H1 (cell line): ENCODE measurements at regions not wholly inside any gene's neighbourhood (a gene's known extent, or its start where the extent isn't known, plus 50 kb on each side); places are given as distances from the start of the nearest gene placed in this dataset.

Source experiments
- CTCF ChIA-PET: fragments of 300-600 bp; sonication (Branson Sonifier 250); formaldehyde crosslinking; loops from one replicate; lab custom pipeline; 2021; ENCODE audit not compliant: partially characterized antibody; lab: Charles Lee
- POLR2A ChIA-PET: fragments of 300-600 bp; sonication (Branson Sonifier 250); formaldehyde crosslinking; loops from one replicate; lab custom pipeline; 2021; ENCODE audit warnings: inconsistent platforms; ENCODE audit not compliant: partially characterized antibody; lab: Charles Lee
- DNase-seq, 2 experiments: peaks; one replicate each; pipeline versions ENCODE4 v3.0.0 to v3.0.0-alpha.2; 2010 to 2022; ENCODE audit warnings: low spot score in 2 of 2, low read depth in 1 of 2, mixed read lengths in 1 of 2
- FAIRE-seq: peaks from 2 replicates; lab custom pipeline; 2011; peaks lifted over from hg19 to GRCh38; lab: Jason Lieb, UNC
- H2AFZ ChIP-seq: 2 replicates; pipeline ENCODE4 v1.8.1; 2012; ENCODE audit warnings: low read length, inconsistent platforms
- H2AK5ac ChIP-seq: 2 replicates; pipeline ENCODE4 v1.6.1; 2013; ENCODE audit warnings: low read depth, low read length
- H2BK120ac ChIP-seq: replicated peaks from 2 replicates; pipeline ENCODE3; 2013; ENCODE audit warnings: low read depth, low read length, inconsistent platforms
- H2BK12ac ChIP-seq: 2 replicates; pipeline ENCODE4 v1.6.1; 2013; ENCODE audit warnings: low read depth, low read length
- H2BK15ac ChIP-seq: 2 replicates; pipeline ENCODE4 v1.6.1; 2013; ENCODE audit warnings: low read length
- H2BK20ac ChIP-seq: 2 replicates; pipeline ENCODE4 v1.6.1; 2013; ENCODE audit warnings: low read length
- H2BK5ac ChIP-seq: 2 replicates; pipeline ENCODE4 v1.6.1; 2013; ENCODE audit warnings: low read depth, low read length
- H3K14ac ChIP-seq: 2 replicates; pipeline ENCODE4 v1.6.1; 2013; ENCODE audit warnings: inconsistent platforms; ENCODE audit not compliant: insufficient read length
- H3K18ac ChIP-seq: 2 replicates; pipeline ENCODE4 v1.6.1; 2013; ENCODE audit warnings: low read length; ENCODE audit errors: extremely low read depth
- H3K23ac ChIP-seq: 2 replicates; pipeline ENCODE4 v1.6.1; 2013; ENCODE audit warnings: inconsistent platforms; ENCODE audit not compliant: insufficient read length
- H3K23me2 ChIP-seq: 2 replicates; pipeline ENCODE4 v1.6.1; 2013; ENCODE audit warnings: low read depth, low read length
- H3K27ac ChIP-seq: 2 replicates; pipeline ENCODE4 v1.6.1; 2011; ENCODE audit warnings: low read depth, low read length, inconsistent platforms
- H3K27me3 ChIP-seq, 4 experiments: replicated peaks in 1 of 4; 1 replicate in 1 of 4; 2 replicates in 3 of 4; pipeline versions ENCODE4 v1.6.1 to v1.8.1; 2011 to 2013; ENCODE audit warnings: low read length in 3 of 4, mild to moderate bottlenecking in 3 of 4, inconsistent platforms in 2 of 4, mixed read lengths in 2 of 4, moderate library complexity in 1 of 4; ENCODE audit not compliant: control insufficient read depth in 3 of 4, insufficient read depth in 3 of 4; ENCODE audit errors: extremely low read depth in 1 of 4
- H3K36me3 ChIP-seq, 4 experiments: 2 replicates each; pipeline versions ENCODE4 v1.6.1 to v1.8.1; 2011 to 2013; ENCODE audit warnings: mild to moderate bottlenecking in 4 of 4, low read length in 3 of 4, moderate library complexity in 2 of 4, control low read depth in 1 of 4, inconsistent platforms in 1 of 4; ENCODE audit not compliant: insufficient read depth in 4 of 4, control insufficient read depth in 2 of 4
- H3K4ac ChIP-seq: replicated peaks from 2 replicates; pipeline ENCODE3; 2013; ENCODE audit warnings: low read length, low read depth, mixed read lengths, inconsistent platforms; ENCODE audit not compliant: insufficient read length
- H3K4me1 ChIP-seq, 4 experiments: replicated peaks in 1 of 4; 1 replicate in 1 of 4; 2 replicates in 3 of 4; pipeline versions ENCODE4 v1.6.1 to v1.8.1; 2011 to 2013; ENCODE audit warnings: low read length in 3 of 4, inconsistent platforms in 2 of 4, mixed read lengths in 1 of 4; ENCODE audit not compliant: insufficient read depth in 4 of 4, control insufficient read depth in 3 of 4
- H3K4me2 ChIP-seq, 2 experiments: 2 replicates each; pipeline versions ENCODE4 v1.6.1 to v1.8.1; 2011 to 2013; ENCODE audit warnings: low read depth in 2 of 2, low read length in 2 of 2, control low read depth in 1 of 2, inconsistent platforms in 1 of 2, mild to moderate bottlenecking in 1 of 2; ENCODE audit not compliant: insufficient read depth in 1 of 2
- H3K4me3 ChIP-seq, 4 experiments: fragments of 200-600, 300-600 bp in 1 of 4; sonication (generic), shearing (Covaris generic), sonication (Bioruptor Twin) in 1 of 4; 2 replicates each; pipeline versions ENCODE4 v1.5.1 to v1.8.1; 2011 to 2016; ENCODE audit warnings: low read length in 4 of 4, low read depth in 3 of 4, control low read depth in 2 of 4, inconsistent platforms in 2 of 4, mild to moderate bottlenecking in 2 of 4, mixed read lengths in 1 of 4, moderate library complexity in 1 of 4; ENCODE audit not compliant: insufficient read depth in 2 of 4; ENCODE audit errors: extremely low read depth in 1 of 4
- H3K56ac ChIP-seq: replicated peaks from 2 replicates; pipeline ENCODE3; 2013; ENCODE audit warnings: low read depth, mild to moderate bottlenecking, mixed read lengths, low read length, inconsistent platforms; ENCODE audit not compliant: insufficient read length
- H3K79me1 ChIP-seq: 2 replicates; pipeline ENCODE4 v1.6.1; 2013; ENCODE audit warnings: low read depth, low read length, control low read depth
- H3K79me2 ChIP-seq, 2 experiments: 2 replicates each; pipeline versions ENCODE4 v1.6.1 to v1.8.1; 2012 to 2013; ENCODE audit warnings: low read length in 2 of 2, mild to moderate bottlenecking in 2 of 2, inconsistent platforms in 1 of 2; ENCODE audit not compliant: insufficient read depth in 2 of 2, control insufficient read depth in 1 of 2
- H3K9ac ChIP-seq, 4 experiments: replicated peaks in 1 of 4; 1 replicate in 1 of 4; 2 replicates in 3 of 4; pipeline versions ENCODE4 v1.6.1 to v1.8.1; 2011 to 2013; ENCODE audit warnings: low read depth in 3 of 4, low read length in 3 of 4, control low read depth in 2 of 4, mild to moderate bottlenecking in 2 of 4, moderate library complexity in 2 of 4, inconsistent platforms in 1 of 4; ENCODE audit errors: extremely low read depth in 1 of 4
- H3K9me3 ChIP-seq, 2 experiments: 2 replicates each; pipeline versions ENCODE4 v1.6.1 to v1.8.1; 2012 to 2013; ENCODE audit warnings: mild to moderate bottlenecking in 2 of 2, moderate library complexity in 2 of 2, control low read depth in 1 of 2, inconsistent platforms in 1 of 2, low read depth in 1 of 2, low read length in 1 of 2, mixed read lengths in 1 of 2; ENCODE audit not compliant: insufficient read depth in 2 of 2
- H4K20me1 ChIP-seq, 2 experiments: replicated peaks in 1 of 2; 2 replicates each; pipeline versions ENCODE3 to v1.8.1; 2011 to 2013; ENCODE audit warnings: inconsistent platforms in 2 of 2, low read length in 2 of 2, mild to moderate bottlenecking in 1 of 2; ENCODE audit not compliant: insufficient read depth in 2 of 2, control insufficient read depth in 1 of 2
- H4K5ac ChIP-seq: 2 replicates; pipeline ENCODE4 v1.6.1; 2013; ENCODE audit warnings: low read length, low read depth, mixed read lengths, inconsistent platforms; ENCODE audit not compliant: insufficient read length
- H4K8ac ChIP-seq: 2 replicates; pipeline ENCODE4 v1.8.0; 2013; ENCODE audit warnings: mild to moderate bottlenecking, moderate library complexity, low read length, inconsistent platforms; ENCODE audit not compliant: insufficient read depth; ENCODE audit errors: extremely low read depth
- H4K91ac ChIP-seq: replicated peaks from 2 replicates; pipeline ENCODE3; 2013; ENCODE audit warnings: low read length, mixed read lengths, inconsistent platforms; ENCODE audit not compliant: insufficient read length
- KDM4A ChIP-seq: IDR thresholded peaks from one replicate; pipeline ENCODE4 v1.7.1; 2012; ENCODE audit warnings: low read depth, mild to moderate bottlenecking, moderate library complexity, low read length, inconsistent platforms; ENCODE audit not compliant: severe bottlenecking
- WGBS, 2 experiments: shearing (Covaris generic) in 1 of 2; methylation state at CpG; one replicate each; pipeline versions ENCODE4 v1.1.6 to v1.1.7; 2013 to 2015; ENCODE audit warnings: low lambda C conversion rate in 2 of 2, mixed read lengths in 2 of 2, inconsistent platforms in 1 of 2, low coverage in 1 of 2, missing lambda C conversion rate in 1 of 2; ENCODE audit not compliant: insufficient replicate concordance in 2 of 2, insufficient coverage in 1 of 2, insufficient read length in 1 of 2; ENCODE audit errors: extremely low coverage in 1 of 2, missing lambda C conversion rate in 1 of 2; 5-methylcytosine and 5-hydroxymethylcytosine counted together

GRCh38 chr1:165011991-165012531 lies 344.5 kb downstream of the LMX1A start:
- no peak overlapping the region for H4K91ac ChIP-seq
- no peak overlapping the region for H3K4me2 ChIP-seq
- no peak overlapping the region for H3K4me3 ChIP-seq
- H3K56ac ChIP-seq: no peak overlapping the region
- no peaks in the 10 kb centered on the region for H3K79me1 ChIP-seq
- WGBS, 2 experiments: 71% methylated on average over 1 of the region's 1 CpG; no CpG with 5 or more reads in 1 of the 2 experiments
- no peak overlapping the region for H3K4ac ChIP-seq
- no peaks in the 10 kb centered on the region; a peak in 1 of 7 replicates for H3K27me3 ChIP-seq
- no peak overlapping the region for H4K8ac ChIP-seq
- no peak overlapping the region for H4K5ac ChIP-seq
- ChIA-PET POLR2A (no interaction called here), CTCF (no interaction called here)
- no peak overlapping the region for H3K9ac ChIP-seq
- no peak overlapping the region for H2BK120ac ChIP-seq
- no peak overlapping the region for H3K14ac ChIP-seq
- H2BK12ac ChIP-seq: no peak overlapping the region
- H3K23ac ChIP-seq: no peak overlapping the region
- no peak for DNase-seq
- no peak overlapping the region for H3K18ac ChIP-seq
- H2BK15ac ChIP-seq: no peak overlapping the region
- no peak overlapping the region for H2BK20ac ChIP-seq
- H3K27ac ChIP-seq: no peak overlapping the region
- no peak overlapping the region for H2AK5ac ChIP-seq
- no peaks in the 10 kb centered on the region for H3K23me2 ChIP-seq
- H3K79me2 ChIP-seq: no peaks in the 10 kb centered on the region
- no peak overlapping the region for H2AFZ ChIP-seq
- no peak for FAIRE-seq
- no peaks in the 10 kb centered on the region for H4K20me1 ChIP-seq
- no peaks in the 10 kb centered on the region for H3K36me3 ChIP-seq
- H3K9me3 ChIP-seq: no peaks in the 10 kb centered on the region
- H2BK5ac ChIP-seq: no peak overlapping the region
- no peaks in the 10 kb centered on the region for H3K4me1 ChIP-seq
- no peak for TF ChIP-seq KDM4A
